ENCODE measurements at regions not wholly inside any gene's neighbourhood (a gene's known extent, or its start where the extent isn't known, plus 50 kb on each side); places are given as distances from the start of the nearest gene placed in this dataset.

- no peak for TF ChIP-seq POLR2A (IDR thresholded peaks at IDR 0.05)
- TF ChIP-seq CTCF (IDR thresholded peaks at IDR 0.05) = no peak
These were observed 213.3 kb upstream of the THRB start for GRCh38 chr3:24707936-24708335.

Measured in right lobe of liver (tissue), 4 donors.